ENCODE measurements at regions not wholly inside any gene's neighbourhood (a gene's known extent, or its start where the extent isn't known, plus 50 kb on each side); places are given as distances from the start of the nearest gene placed in this dataset.

- TF ChIP-seq CTCF (conservative IDR thresholded peaks at IDR 0.05 in 1 of 2, IDR thresholded peaks at IDR 0.05 in 1 of 2; ENCODE audit: low read depth in 1 of 2, low read length in 2 of 2) (no peak), EZH2 (IDR thresholded peaks at IDR 0.05; ENCODE audit: low read length, missing control alignments) (no peak)
These were observed 118.4 kb upstream of the ENPEP start for GRCh38 chr4:110357521-110357920.

All from fibroblast of lung (primary cell).